Anterior cingulate cortex (tissue), 58 donors: ENCODE measurements at regions not wholly inside any gene's neighbourhood (a gene's known extent, or its start where the extent isn't known, plus 50 kb on each side); places are given as distances from the start of the nearest gene placed in this dataset.
A peak's percentile ranks its signal among the peaks of the same experiment; 100 is the strongest.

Experiments
- DNase-seq, 58 donors: peaks; one replicate each; lab custom pipeline; 2025; lab: John Stamatoyannopoulos, UW

GRCh38 chr15:62834686-62835329 is 207.7 kb upstream of the TPM1 start:
- DNase-seq, result no peak

- DNase-seq, result no peak
These were observed 207.2 kb upstream of the TPM1 start for GRCh38 chr15:62835351-62835750.

- no peak for DNase-seq
These were observed 206.8 kb upstream of the TPM1 start for GRCh38 chr15:62835762-62836161.

- DNase-seq, result no peak
These were observed 201.8 kb upstream of the TPM1 start for GRCh38 chr15:62840526-62841268.

- no peak for DNase-seq
These were observed 201.3 kb upstream of the TPM1 start for GRCh38 chr15:62841269-62841628.

- no peak for DNase-seq
These were observed 200.5 kb upstream of the TPM1 start for GRCh38 chr15:62841891-62842559.

GRCh38 chr15:62843311-62843710 is 199.2 kb upstream of the TPM1 start:
- DNase-seq, result no peak

- DNase-seq, result no peak
These were observed 197.8 kb upstream of the TPM1 start for GRCh38 chr15:62844564-62845240.

- no peak for DNase-seq
These were observed 197.1 kb upstream of the TPM1 start for GRCh38 chr15:62845241-62846126.

GRCh38 chr15:62846131-62846804 is 196.3 kb upstream of the TPM1 start:
- no peak for DNase-seq

GRCh38 chr15:62846805-62847495 is 195.6 kb upstream of the TPM1 start:
- DNase-seq, result no peak

GRCh38 chr15:62847900-62848489 is 194.6 kb upstream of the TPM1 start:
- DNase-seq, result peak in 53 of 58 donors; percentile 3 to 88 (median 47)

- DNase-seq, result no peak
These were observed 193.9 kb upstream of the TPM1 start for GRCh38 chr15:62848632-62849050.

- no peak for DNase-seq
These were observed 193.0 kb upstream of the TPM1 start for GRCh38 chr15:62849316-62850106.

GRCh38 chr15:62850318-62850717 is 192.2 kb upstream of the TPM1 start:
- DNase-seq, result no peak

GRCh38 chr15:62850791-62851291 is 191.7 kb upstream of the TPM1 start:
- no peak for DNase-seq

GRCh38 chr15:62853114-62853840 is 189.3 kb upstream of the TPM1 start:
- DNase-seq, result peak in 6 of 58 donors; percentile 12 to 39 (median 23)
